OCI-LY7 (cell line): ENCODE measurements at regions not wholly inside any gene's neighbourhood (a gene's known extent, or its start where the extent isn't known, plus 50 kb on each side); places are given as distances from the start of the nearest gene placed in this dataset.

ENCODE experiments used
- EZH2phosphoT487 ChIP-seq: fragments of 200-600 bp; sonication (generic); IDR thresholded peaks from 2 replicates; pipeline ENCODE4 v1.6.1; 2018; ENCODE audit warnings: low read depth, borderline replicate concordance, mild to moderate bottlenecking, mixed run types, antibody characterized with exemption, low read length, moderate library complexity, mixed read lengths
- TF ChIP-seq, protein P1 (sequence below): fragments of 200-600 bp; sonication (generic); conservative IDR thresholded peaks from 2 replicates; pipeline ENCODE4 v1.5.1; 2014; ENCODE audit warnings: mild to moderate bottlenecking, antibody characterized with exemption, low read length, moderate library complexity, mixed read lengths

DNA sequence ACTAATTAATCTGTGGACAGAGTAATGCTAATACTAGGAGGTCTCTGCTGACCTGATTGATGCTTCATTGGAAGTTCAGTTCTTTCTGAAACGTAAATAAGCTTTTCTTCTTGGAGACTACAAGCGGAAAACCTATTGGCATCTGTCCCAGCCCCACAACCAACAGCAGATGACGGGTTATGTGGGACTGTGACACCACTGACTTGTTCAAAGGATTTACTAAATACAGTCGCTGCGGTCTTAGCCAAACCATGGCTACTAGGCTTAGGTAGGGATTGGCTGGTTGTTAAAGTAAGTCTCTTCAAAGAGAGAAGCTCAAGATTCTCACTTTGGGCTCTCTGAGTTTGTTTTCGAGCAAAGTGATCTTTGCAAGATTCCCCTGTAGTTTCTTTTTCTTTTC lies 68.3 kb downstream of the HYCC1 start:
- TF ChIP-seq, protein P1, sequence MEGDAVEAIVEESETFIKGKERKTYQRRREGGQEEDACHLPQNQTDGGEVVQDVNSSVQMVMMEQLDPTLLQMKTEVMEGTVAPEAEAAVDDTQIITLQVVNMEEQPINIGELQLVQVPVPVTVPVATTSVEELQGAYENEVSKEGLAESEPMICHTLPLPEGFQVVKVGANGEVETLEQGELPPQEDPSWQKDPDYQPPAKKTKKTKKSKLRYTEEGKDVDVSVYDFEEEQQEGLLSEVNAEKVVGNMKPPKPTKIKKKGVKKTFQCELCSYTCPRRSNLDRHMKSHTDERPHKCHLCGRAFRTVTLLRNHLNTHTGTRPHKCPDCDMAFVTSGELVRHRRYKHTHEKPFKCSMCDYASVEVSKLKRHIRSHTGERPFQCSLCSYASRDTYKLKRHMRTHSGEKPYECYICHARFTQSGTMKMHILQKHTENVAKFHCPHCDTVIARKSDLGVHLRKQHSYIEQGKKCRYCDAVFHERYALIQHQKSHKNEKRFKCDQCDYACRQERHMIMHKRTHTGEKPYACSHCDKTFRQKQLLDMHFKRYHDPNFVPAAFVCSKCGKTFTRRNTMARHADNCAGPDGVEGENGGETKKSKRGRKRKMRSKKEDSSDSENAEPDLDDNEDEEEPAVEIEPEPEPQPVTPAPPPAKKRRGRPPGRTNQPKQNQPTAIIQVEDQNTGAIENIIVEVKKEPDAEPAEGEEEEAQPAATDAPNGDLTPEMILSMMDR = no peak
- TF ChIP-seq EZH2phosphoT487 = no peak
